Activated T-helper 1 cell treated with anti-CD3 and anti-CD28 coated beads, Interleukin-12 subunit alpha, Interleukin-12 subunit beta, Interleukin-2, Interleukin-4 antibody, amounts not matched to agents 30 ng/mL and 10 ng/mL and 1 ng/mL, durations not matched to agents 14 hours and 24 hours and 36 hours (primary cell): ENCODE measurements at regions not wholly inside any gene's neighbourhood (a gene's known extent, or its start where the extent isn't known, plus 50 kb on each side); places are given as distances from the start of the nearest gene placed in this dataset.

Experiments
- DNase-seq: peaks from one replicate; pipeline ENCODE4 v3.0.0; 2021; ENCODE audit warnings: low spot score
- H3K27ac Mint-ChIP-seq: one replicate; pipeline ENCODE4 v1.8.0; 2021; ENCODE audit warnings: mild to moderate bottlenecking, mixed read lengths
- H3K27me3 Mint-ChIP-seq: one replicate; pipeline ENCODE4 v1.8.0; 2022; ENCODE audit warnings: mild to moderate bottlenecking, moderate library complexity, mixed read lengths; ENCODE audit not compliant: insufficient read depth
- H3K36me3 Mint-ChIP-seq: one replicate; pipeline ENCODE4 v1.8.0; 2021; ENCODE audit warnings: low read depth, mixed read lengths
- H3K4me1 Mint-ChIP-seq: one replicate; pipeline ENCODE4 v1.8.0; 2021; ENCODE audit warnings: low read depth, mixed read lengths
- H3K4me3 Mint-ChIP-seq: one replicate; pipeline ENCODE4 v1.8.0; 2021; ENCODE audit warnings: mild to moderate bottlenecking, moderate library complexity, mixed read lengths
- H3K9me3 Mint-ChIP-seq: one replicate; pipeline ENCODE4 v1.8.0; 2021; ENCODE audit warnings: mixed read lengths
- intact Hi-C: fragments of 100-400 bp; cut with micrococcal nuclease; formaldehyde crosslinking; loops from one replicate; pipeline ENCODE4 v1.15.1; 2024

DNA sequence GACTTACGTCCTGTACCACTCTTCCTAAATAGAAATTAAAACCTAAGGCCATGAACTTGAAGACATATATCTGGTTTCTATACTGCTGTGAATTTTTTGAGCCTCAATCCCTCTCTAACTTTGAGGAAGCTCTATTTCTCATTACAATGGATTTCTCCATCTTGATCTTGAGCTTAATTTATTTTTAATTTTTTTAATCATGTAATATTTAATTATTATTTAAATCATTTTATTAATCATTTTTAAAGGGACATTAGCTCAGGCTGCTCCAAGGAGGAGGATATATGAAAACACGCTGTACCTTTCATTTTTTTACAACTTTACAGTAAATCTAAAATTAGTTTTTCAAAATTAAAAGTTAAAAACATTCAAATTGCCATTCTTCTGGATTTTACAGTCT, 540.5 kb downstream of the SATB2 start:
- H3K27ac Mint-ChIP-seq = no peak overlapping the region
- no peak overlapping the region for H3K4me3 Mint-ChIP-seq
- intact Hi-C loops = no loop called here
- no peaks in the 10 kb centered on the region for H3K27me3 Mint-ChIP-seq
- no peaks in the 10 kb centered on the region for H3K9me3 Mint-ChIP-seq
- no peaks in the 10 kb centered on the region for H3K4me1 Mint-ChIP-seq
- no peaks in the 10 kb centered on the region for H3K36me3 Mint-ChIP-seq
- DNase-seq = no peak

DNA sequence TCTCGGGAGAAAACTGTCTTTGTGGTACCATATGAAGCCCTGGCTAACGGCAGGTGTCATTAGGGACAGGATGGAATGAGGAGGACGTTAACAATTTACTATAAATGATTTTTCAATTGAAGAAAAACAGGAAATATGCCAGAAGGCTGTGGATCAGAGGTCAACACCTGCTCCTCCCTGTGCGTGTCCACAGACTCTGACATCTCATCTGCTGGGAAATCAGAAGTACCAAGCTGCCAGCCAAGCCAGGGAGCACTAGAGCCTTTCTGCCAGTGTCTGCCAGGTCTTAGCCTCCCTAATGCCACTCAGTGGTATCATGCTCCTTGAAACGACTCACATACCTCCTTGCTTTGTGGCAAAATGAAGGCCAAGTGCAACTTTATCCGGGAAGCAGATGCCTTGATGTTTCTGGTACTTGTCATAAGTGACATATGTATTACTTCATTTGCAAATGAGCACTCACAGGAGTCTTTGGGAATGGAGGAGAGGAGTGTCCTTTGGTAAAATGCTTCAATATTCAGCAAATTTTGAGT, 541.1 kb downstream of the SATB2 start:
- intact Hi-C loops = no loop called here

DNA sequence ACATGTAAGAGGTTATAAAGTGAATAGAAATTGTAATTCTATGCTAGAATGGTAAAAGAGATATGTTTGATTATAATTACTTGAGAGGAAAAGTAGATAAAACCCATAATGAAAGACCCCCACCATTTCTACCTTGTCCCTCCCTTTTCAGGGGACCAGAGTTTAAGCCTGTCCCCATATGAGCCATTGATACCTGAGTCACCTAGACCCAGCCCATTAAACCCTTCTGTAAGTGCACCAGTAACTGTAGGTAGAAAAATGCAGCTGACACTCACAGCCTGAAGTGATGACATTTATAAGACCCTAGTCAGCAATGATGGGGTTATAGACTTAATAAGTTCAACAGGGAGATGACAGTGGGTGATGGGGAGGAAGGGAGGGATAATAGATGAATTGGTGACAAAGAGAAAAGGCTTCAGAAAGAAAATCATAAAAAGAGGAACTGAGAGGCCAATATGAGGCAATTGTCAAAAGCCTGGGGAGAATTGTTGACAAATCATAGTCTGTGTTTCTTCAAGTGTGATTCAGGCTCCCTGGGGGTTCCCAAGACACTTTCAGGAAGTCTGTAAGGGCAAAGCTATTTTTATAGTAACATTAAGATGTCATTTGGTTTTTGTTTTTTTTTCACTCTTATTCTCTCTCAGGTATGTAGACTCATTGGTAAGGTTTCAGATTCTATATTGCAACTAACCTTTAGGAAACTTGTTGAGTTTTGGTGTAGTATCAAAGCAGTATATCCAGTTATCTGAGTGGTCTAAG, 544.2 kb downstream of the SATB2 start:
- Mint-ChIP-seq H3K9me3 (no peaks in the 10 kb centered on the region), H3K27ac (no peak overlapping the region), H3K4me1 (no peaks in the 10 kb centered on the region), H3K4me3 (no peak overlapping the region), H3K36me3 (no peaks in the 10 kb centered on the region), H3K27me3 (no peaks in the 10 kb centered on the region)
- intact Hi-C loops = no loop called here
- no peak for DNase-seq

More for the DNA sequence above, 541.1 kb downstream of the SATB2 start:
- Mint-ChIP-seq H3K36me3 (no peaks in the 10 kb centered on the region), H3K9me3 (no peaks in the 10 kb centered on the region), H3K27me3 (no peaks in the 10 kb centered on the region), H3K4me3 (no peak overlapping the region), H3K4me1 (no peaks in the 10 kb centered on the region), H3K27ac (no peak overlapping the region)
- DNase-seq = no peak

DNA sequence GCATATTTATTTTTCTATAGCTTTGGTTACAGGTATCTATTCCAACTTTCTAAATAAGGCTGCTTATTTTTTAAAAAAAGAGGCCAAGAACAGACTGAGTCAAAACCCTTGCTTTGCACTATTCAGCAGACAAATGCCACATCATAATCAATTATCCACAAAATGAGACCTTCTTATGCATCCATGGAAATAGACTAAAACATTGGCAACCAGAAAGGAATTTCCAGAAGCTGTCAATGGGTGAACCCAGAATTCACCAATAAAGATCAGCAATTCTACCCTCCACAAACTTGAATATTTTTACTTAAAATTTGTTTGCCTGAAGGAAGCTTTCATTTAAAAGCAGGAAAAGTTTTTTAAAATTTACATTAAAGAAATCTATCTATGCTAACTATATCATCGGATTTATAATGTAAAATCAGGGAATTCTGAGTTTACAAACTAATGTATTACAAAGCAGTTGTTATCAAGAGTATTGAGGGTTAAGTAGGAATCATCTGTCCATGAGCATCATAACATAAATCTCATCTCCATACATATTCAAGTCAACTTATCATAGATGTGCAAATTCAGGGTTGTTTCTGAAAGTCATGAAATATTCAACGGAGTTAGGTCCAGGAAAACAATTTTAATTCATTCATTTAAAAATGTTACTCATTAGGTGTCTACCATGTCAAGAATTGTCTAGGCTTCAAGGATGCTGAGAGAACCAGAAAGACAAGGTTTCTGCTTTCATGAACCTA, 548.0 kb downstream of the SATB2 start:
- no peak for DNase-seq
- Mint-ChIP-seq H3K4me3 (no peak overlapping the region), H3K4me1 (no peaks in the 10 kb centered on the region), H3K36me3 (no peaks in the 10 kb centered on the region), H3K27ac (no peak overlapping the region), H3K27me3 (peaks cover 2% of the 10 kb centered on the region), H3K9me3 (no peaks in the 10 kb centered on the region)
- intact Hi-C loops = no loop called here

DNA sequence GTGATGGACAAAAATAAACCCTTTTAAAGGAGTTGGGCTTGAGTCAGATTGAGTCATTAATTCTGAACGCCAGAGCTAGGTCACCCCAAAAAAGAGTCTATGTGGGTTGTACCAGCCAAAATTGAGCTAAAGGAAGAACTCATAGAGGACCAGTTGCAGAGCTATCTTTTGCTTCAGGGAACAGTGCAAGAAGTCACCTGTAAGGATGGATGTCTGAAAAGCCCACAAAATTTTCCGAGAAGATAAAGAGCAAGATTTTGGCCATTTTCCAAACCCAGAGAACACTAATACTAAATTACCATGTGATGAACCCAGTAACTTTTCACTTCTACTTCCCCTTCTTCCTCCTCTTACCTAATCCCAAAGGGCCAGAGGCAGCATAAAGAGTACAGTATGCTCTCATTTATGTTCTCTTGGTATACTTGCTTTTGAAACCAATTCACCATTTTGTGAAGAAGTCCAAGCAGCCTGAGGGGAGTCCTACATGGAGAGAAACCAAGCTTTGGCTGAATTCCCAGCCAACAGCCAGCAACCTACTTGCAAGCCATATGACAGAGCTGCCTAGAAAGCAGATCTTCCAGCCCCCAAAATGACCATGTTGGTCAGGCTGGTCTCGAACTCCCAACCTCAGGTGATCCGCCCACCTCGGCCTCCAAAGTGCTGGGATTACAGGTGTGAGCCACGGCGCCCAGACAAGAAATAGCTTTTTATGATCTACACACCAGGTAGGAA, 551.7 kb downstream of the SATB2 start:
- peaks cover 2% of the 10 kb centered on the region for H3K27me3 Mint-ChIP-seq
- H3K4me1 Mint-ChIP-seq = no peaks in the 10 kb centered on the region
- intact Hi-C loops = no loop called here
- DNase-seq = no peak
- no peak overlapping the region for H3K4me3 Mint-ChIP-seq
- H3K36me3 Mint-ChIP-seq = no peaks in the 10 kb centered on the region
- no peak overlapping the region for H3K27ac Mint-ChIP-seq
- H3K9me3 Mint-ChIP-seq = no peaks in the 10 kb centered on the region

DNA sequence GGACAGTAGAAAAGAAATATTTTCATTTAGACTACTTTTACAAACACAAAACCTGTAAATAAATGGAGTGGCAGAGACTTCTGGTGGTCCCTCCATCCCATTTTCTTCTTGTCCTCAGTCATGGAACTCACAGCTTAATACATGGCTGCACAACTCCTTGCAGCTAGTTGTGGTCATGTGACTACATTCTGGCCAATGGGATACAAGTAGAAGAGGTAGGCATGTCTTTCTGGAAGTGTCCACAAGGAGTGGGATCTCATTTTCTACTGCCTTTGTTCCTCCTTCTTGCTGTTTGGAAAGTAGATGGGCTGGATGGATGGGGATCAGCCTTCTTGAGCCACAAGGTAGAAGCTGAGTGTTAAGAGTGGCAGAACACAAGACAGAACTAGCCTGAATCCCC, 555.8 kb downstream of the SATB2 start:
- Mint-ChIP-seq H3K36me3 (no peaks in the 10 kb centered on the region), H3K27me3 (no peaks in the 10 kb centered on the region), H3K9me3 (no peaks in the 10 kb centered on the region), H3K4me1 (no peaks in the 10 kb centered on the region), H3K4me3 (no peak overlapping the region), H3K27ac (no peak overlapping the region)
- intact Hi-C loops = no loop called here
- no peak for DNase-seq

DNA sequence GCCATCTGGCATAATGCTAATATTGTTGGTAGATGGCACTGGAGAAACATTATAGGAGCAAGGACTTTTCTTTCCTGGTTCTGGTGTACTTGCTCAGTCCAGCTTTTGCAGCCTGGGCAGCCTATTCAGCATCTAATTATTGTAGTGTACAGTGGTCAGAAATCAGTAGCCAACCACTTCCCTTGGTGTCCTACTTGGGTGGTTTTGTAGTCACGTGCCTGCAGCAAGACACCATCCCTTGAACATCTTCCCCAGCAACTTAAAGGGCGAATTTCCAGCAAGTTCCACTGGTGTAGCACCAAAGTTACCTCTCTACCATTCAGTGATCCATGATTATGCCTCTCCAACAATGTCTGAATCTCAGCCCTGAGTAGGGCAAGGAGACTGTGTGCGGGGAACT, 557.6 kb downstream of the SATB2 start:
- intact Hi-C loops = no loop called here
- H3K36me3 Mint-ChIP-seq = no peaks in the 10 kb centered on the region
- DNase-seq = no peak
- no peaks in the 10 kb centered on the region for H3K4me1 Mint-ChIP-seq
- H3K27me3 Mint-ChIP-seq = no peaks in the 10 kb centered on the region
- H3K4me3 Mint-ChIP-seq = no peak overlapping the region
- H3K9me3 Mint-ChIP-seq = no peaks in the 10 kb centered on the region
- H3K27ac Mint-ChIP-seq = no peak overlapping the region

DNA sequence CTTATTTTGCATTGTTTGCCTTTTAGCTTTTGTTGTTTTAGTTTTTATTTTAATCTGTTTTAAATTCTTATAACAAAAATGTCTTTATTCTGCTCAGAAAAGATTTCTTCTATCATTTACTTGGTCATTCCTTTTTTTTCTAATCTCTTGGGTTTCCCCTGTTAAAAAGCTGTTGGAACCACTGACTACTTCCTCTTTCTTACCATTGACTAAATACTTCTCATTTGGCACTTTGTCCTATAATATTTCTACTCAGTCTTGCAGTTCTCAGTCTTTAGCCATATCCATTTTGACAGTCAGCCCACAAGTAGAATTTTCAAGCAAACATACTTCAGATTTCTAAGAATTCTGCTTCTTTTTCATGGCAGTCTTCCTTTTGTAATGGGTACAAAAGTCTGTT, 567.2 kb downstream of the SATB2 start:
- Mint-ChIP-seq H3K27me3 (no peaks in the 10 kb centered on the region), H3K4me1 (no peaks in the 10 kb centered on the region), H3K27ac (no peak overlapping the region), H3K4me3 (no peak overlapping the region), H3K9me3 (no peaks in the 10 kb centered on the region), H3K36me3 (no peaks in the 10 kb centered on the region)
- DNase-seq = no peak
- intact Hi-C loops = no loop called here

DNA sequence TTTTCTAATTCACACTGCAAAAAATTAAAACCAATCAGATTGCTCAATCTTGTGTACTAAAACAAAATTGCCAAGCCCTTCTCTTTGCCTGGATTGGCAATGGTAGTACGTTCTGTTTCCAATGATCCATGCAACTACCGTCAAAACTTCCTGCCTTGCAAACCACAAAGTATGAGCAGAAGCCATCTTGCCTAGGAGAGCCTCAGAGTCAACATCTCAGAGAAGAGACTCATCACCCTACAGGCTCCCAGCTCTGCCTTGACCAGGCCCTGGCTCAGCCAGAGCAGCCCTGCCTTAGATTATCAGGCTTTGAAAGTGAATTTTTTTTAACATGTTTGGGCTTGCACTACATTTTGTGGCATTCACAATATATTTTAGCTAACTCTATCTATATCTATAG, 574.1 kb downstream of the SATB2 start:
- Mint-ChIP-seq H3K27ac (no peak overlapping the region), H3K9me3 (no peaks in the 10 kb centered on the region), H3K4me1 (no peaks in the 10 kb centered on the region), H3K36me3 (no peaks in the 10 kb centered on the region), H3K4me3 (no peak overlapping the region), H3K27me3 (no peaks in the 10 kb centered on the region)
- intact Hi-C loops = no loop called here
- no peak for DNase-seq

DNA sequence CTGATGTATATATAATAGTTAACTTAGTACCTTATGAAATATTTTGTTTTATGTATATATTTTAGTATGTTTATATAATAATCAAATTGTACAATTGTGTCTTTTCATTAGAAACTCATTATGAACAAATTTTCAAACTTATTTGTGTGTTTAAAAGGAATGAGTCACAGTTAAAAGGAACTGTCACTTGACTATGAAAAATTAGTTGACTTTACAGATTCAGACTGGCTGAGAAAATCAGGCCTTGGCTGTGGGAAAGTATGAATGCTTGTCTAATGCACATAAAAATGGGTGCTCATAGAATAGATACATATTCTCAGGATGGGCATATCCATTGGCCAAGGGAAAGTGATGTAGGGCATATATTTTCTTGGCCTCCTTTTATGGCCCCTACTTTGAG, 576.8 kb downstream of the SATB2 start:
- DNase-seq = no peak
- Mint-ChIP-seq H3K9me3 (no peaks in the 10 kb centered on the region), H3K27me3 (no peaks in the 10 kb centered on the region), H3K27ac (no peak overlapping the region), H3K4me1 (no peaks in the 10 kb centered on the region), H3K4me3 (no peak overlapping the region), H3K36me3 (no peaks in the 10 kb centered on the region)
- intact Hi-C loops = no loop called here

DNA sequence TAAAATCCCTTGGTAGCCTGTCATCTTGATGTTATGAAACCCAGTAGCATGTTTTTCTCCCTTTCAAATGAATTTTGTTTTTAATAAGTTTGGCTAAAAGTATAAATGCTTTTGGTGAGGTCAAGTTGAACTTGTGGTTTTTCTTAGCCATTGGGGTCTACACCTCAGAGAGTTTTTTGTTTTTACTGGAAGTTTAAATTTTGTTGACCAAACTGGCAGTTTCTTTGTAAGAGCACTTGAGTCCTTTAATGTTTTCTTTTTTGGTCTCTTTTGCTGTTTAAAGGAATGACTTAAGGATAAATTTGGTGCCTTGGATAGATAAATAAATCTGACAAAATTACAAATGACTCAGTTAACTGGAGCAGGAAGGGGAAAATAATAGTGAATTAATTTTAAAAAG, 577.3 kb downstream of the SATB2 start:
- Mint-ChIP-seq H3K27ac (no peak overlapping the region), H3K4me3 (no peak overlapping the region), H3K9me3 (no peaks in the 10 kb centered on the region), H3K36me3 (no peaks in the 10 kb centered on the region), H3K4me1 (no peaks in the 10 kb centered on the region), H3K27me3 (no peaks in the 10 kb centered on the region)
- intact Hi-C loops = no loop called here
- no peak for DNase-seq

DNA sequence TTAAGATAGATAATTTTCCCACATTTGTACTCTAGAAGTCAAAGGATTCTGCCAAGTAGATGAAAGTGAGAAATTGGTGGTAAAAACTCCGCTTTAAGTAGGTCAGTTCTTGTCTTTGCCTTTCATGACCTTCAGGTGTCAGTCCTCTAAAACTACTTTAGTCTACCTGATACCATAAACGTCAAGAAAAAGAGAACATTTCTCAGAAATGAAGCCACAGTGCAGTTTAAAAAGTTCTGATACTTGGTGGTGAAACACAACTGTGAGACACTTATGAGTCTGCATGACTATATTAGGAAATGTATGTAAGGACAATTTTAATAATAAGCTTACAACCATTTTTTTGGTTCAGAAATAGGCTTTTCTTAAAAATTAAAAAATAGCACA, 583.3 kb downstream of the SATB2 start:
- H3K9me3 Mint-ChIP-seq = peaks cover 4% of the 10 kb centered on the region
- no peak for DNase-seq
- no peak overlapping the region for H3K4me3 Mint-ChIP-seq
- intact Hi-C loops = no loop called here
- H3K27ac Mint-ChIP-seq = no peak overlapping the region
- H3K36me3 Mint-ChIP-seq = no peaks in the 10 kb centered on the region
- H3K4me1 Mint-ChIP-seq = no peaks in the 10 kb centered on the region
- no peaks in the 10 kb centered on the region for H3K27me3 Mint-ChIP-seq
